ENCODE measurements at regions not wholly inside any gene's neighbourhood (a gene's known extent, or its start where the extent isn't known, plus 50 kb on each side); places are given as distances from the start of the nearest gene placed in this dataset.

GRCh38 chr9:16203729-16204573, 651.1 kb downstream of the CCDC171 start:
- no peaks in the 10 kb centered on the region for H3K79me2 ChIP-seq (ENCODE audit: insufficient read depth, low read length)
- RAD21 ChIA-PET (ENCODE audit: low non-redundant PET in 1 of 2, low total read pairs in 2 of 2, uncharacterized antibody in 2 of 2, unreplicated experiment in 2 of 2) = no interaction called here
- CTCF ChIA-PET = no interaction called here
- H4K20me1 ChIP-seq (ENCODE audit: insufficient read depth) = no peaks in the 10 kb centered on the region
- H3K9me2 ChIP-seq (ENCODE audit: insufficient read depth) = no peaks in the 10 kb centered on the region
- no peaks in the 10 kb centered on the region for H3K36me3 ChIP-seq (ENCODE audit: control insufficient read depth in 1 of 2, insufficient read depth in 2 of 2, low read length in 2 of 2)
- H2AFZ ChIP-seq (ENCODE audit: low read depth, low read length, poor library complexity, severe bottlenecking) = no peak overlapping the region
- TF ChIP-seq YY1 (IDR thresholded peaks at IDR 0.05; ENCODE audit: extremely low read depth, insufficient replicate concordance, low read depth, low read length) (no peak), ZNF274 (IDR thresholded peaks at IDR 0.05; ENCODE audit: low read depth, low read length) (no peak), SP1 (IDR thresholded peaks at IDR 0.05; ENCODE audit: low read depth) (no peak), POLR2A (IDR thresholded peaks at IDR 0.05; ENCODE audit: borderline replicate concordance, extremely low read depth, insufficient read depth, insufficient read length) (no peak), REST (IDR thresholded peaks at IDR 0.05; ENCODE audit: low read depth) (no peak), CTCF (IDR thresholded peaks at IDR 0.05 in 2 of 3, conservative IDR thresholded peaks at IDR 0.05 in 1 of 3; ENCODE audit: borderline replicate concordance in 1 of 3, insufficient read depth in 1 of 3, low read depth in 2 of 3, low read length in 2 of 3) (no peak), EZH2phosphoT487 (IDR thresholded peaks at IDR 0.05; ENCODE audit: borderline replicate concordance) (no peak), FOSL1 (IDR thresholded peaks at IDR 0.05; ENCODE audit: low read depth) (no peak), RAD21 (IDR thresholded peaks at IDR 0.05; ENCODE audit: low read depth) (no peak), MAX (IDR thresholded peaks at IDR 0.05) (no peak), CEBPB (IDR thresholded peaks at IDR 0.05; ENCODE audit: low read depth) (no peak), EZH2 (IDR thresholded peaks at IDR 0.05) (no peak), SIN3A (IDR thresholded peaks at IDR 0.05; ENCODE audit: low read depth) (no peak)
- peak overlapping the region; percentile 56 for H3K4me2 ChIP-seq (ENCODE audit: low read length)
- no peaks in the 10 kb centered on the region for H3K27me3 ChIP-seq (ENCODE audit: insufficient read depth, low read length)
- H3K4me1 ChIP-seq (ENCODE audit: control insufficient read depth in 1 of 2, insufficient read depth in 2 of 2, low read length in 2 of 2) = peaks cover 0 to 14% of the 10 kb centered on the region in 2 experiments; a peak in 2 of 4 replicates
- no TSS peak for BruUV-seq (replicated peaks)
- no peak overlapping the region for H3K27ac ChIP-seq (ENCODE audit: low read depth, low read length)
- intact Hi-C loops (cut with micrococcal nuclease) = no loop called here
- no peaks in the 10 kb centered on the region for H3K9me3 ChIP-seq (ENCODE audit: control insufficient read depth in 1 of 2, insufficient read depth in 1 of 2, low read depth in 1 of 2, low read length in 2 of 2)
- no peak overlapping the region for H3K4me3 ChIP-seq (replicated peaks in 1 of 2; ENCODE audit: low read depth in 1 of 2, low read length in 2 of 2)
- no peak for ATAC-seq
- no peak for DNase-seq (ENCODE audit: low read depth, low spot score)
- H3K9ac ChIP-seq (ENCODE audit: low read length) = no peak overlapping the region
- POLR2A ChIA-PET = no interaction called here
